ENCODE measurements at regions not wholly inside any gene's neighbourhood (a gene's known extent, or its start where the extent isn't known, plus 50 kb on each side); places are given as distances from the start of the nearest gene placed in this dataset.

DNA sequence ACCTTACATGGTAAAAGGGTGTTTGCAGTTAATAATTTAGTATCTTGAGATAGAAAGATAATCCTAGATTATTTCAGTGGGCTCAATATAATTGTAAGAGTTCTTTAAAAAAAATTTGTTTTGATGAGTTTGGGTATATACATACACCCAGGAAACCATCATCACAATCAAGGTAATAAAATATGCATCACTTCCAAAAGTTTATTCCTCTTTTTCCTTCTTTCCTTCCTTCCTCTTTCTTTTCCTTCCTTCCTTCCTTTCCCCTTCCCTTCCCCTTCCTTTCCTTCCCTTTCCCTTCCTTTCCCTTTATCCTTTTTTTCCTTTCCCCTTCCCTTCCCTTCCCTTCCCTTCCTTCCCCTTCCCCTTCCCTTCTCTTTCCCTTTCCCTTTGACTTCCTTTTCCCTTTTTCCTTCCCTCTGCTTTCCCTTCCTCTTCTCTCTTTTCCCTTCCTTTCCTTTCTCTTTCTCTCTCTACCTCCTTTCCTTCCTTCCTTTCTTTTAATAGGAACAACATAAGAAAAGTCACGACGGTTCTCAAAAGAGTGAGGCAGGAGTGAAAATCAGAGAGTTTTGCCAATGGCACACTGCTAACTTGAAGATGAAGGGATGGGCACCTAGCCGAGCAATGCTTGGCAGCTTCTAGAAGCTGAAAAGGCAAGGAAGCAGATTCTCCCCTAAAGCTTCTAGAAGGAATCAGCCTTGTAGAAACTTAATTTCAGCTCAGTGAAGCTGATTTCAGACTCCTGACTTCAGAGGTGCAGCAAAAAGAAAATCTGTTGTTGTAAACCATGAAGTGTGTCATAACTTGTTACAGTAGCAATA lies 2050.2 kb upstream of the AGA start:
- TF ChIP-seq YY1 (IDR thresholded peaks at IDR 0.05; ENCODE audit: insufficient read depth, insufficient read length) (no peak), SUZ12 (IDR thresholded peaks at IDR 0.05; ENCODE audit: extremely low read depth, insufficient read depth, insufficient read length) (no peak), ZNF274 (IDR thresholded peaks at IDR 0.05; ENCODE audit: low read depth, low read length) (no peak)

Measured in NT2/D1 (cell line).